AG09319 (cell line): ENCODE measurements at regions not wholly inside any gene's neighbourhood (a gene's known extent, or its start where the extent isn't known, plus 50 kb on each side); places are given as distances from the start of the nearest gene placed in this dataset.

ENCODE experiments used
- DNase-seq: peaks from one replicate; pipeline ENCODE4 v3.0.0-alpha.2; 2010; ENCODE audit warnings: low read depth; ENCODE audit errors: extremely low read depth
- CTCF ChIP-seq: IDR thresholded peaks from 2 replicates; pipeline ENCODE4 v1.5.1; 2011; ENCODE audit warnings: low read depth, mild to moderate bottlenecking, inconsistent platforms, low read length, moderate library complexity

GRCh38 chr6:147759536-147759935 is 251.0 kb downstream of the SAMD5 start:
- DNase-seq, result no peak

GRCh38 chr6:147765541-147765940 is 257.1 kb downstream of the SAMD5 start:
- no peak for TF ChIP-seq CTCF
- DNase-seq, result no peak

More at GRCh38 chr6:147759536-147759935, 251.0 kb downstream of the SAMD5 start:
- no peak for TF ChIP-seq CTCF

GRCh38 chr6:147768969-147769368 is 260.5 kb downstream of the SAMD5 start:
- TF ChIP-seq CTCF, result no peak
- no peak for DNase-seq

- DNase-seq, result no peak
- TF ChIP-seq CTCF, result no peak
These were observed 261.1 kb downstream of the SAMD5 start for GRCh38 chr6:147769496-147770087.

- no peak for DNase-seq
- no peak for TF ChIP-seq CTCF
These were observed 261.7 kb downstream of the SAMD5 start for GRCh38 chr6:147770221-147770620.

- TF ChIP-seq CTCF, result no peak
- DNase-seq, result no peak
These were observed 264.2 kb downstream of the SAMD5 start for GRCh38 chr6:147772724-147773123.

- TF ChIP-seq CTCF, result no peak; the same call in 1 of the 2 replicates
- no peak for DNase-seq
These were observed 266.4 kb downstream of the SAMD5 start for GRCh38 chr6:147774856-147775255.
